Muscle layer of colon (tissue), 2 donors: ENCODE measurements at regions not wholly inside any gene's neighbourhood (a gene's known extent, or its start where the extent isn't known, plus 50 kb on each side); places are given as distances from the start of the nearest gene placed in this dataset.

ENCODE experiments used
- H3K27ac ChIP-seq: one replicate; pipeline ENCODE4 v1.7.0; 2013; ENCODE audit warnings: low read depth, mild to moderate bottlenecking, low read length, moderate library complexity
- H3K27me3 ChIP-seq, 2 donors: one replicate each; pipeline ENCODE4 v1.7.0; 2013; ENCODE audit warnings: low read length in 2 of 2, mild to moderate bottlenecking in 2 of 2; ENCODE audit not compliant: insufficient read depth in 2 of 2, control insufficient read depth in 1 of 2
- H3K36me3 ChIP-seq: one replicate; pipeline ENCODE4 v1.7.0; 2013; ENCODE audit warnings: mild to moderate bottlenecking, low read length; ENCODE audit not compliant: insufficient read depth
- H3K4me1 ChIP-seq: one replicate; pipeline ENCODE4 v1.7.0; 2013; ENCODE audit warnings: mild to moderate bottlenecking, low read length; ENCODE audit not compliant: insufficient read depth
- H3K4me3 ChIP-seq, 2 donors: one replicate each; pipeline ENCODE4 v1.7.0; 2013; ENCODE audit warnings: low read length in 2 of 2, low read depth in 1 of 2, mild to moderate bottlenecking in 1 of 2, moderate library complexity in 1 of 2
- H3K9ac ChIP-seq: one replicate; pipeline ENCODE4 v1.7.0; 2013; ENCODE audit warnings: low read length
- H3K9me3 ChIP-seq: one replicate; pipeline ENCODE4 v1.7.0; 2013; ENCODE audit warnings: mild to moderate bottlenecking, low read length
- donor health status: abdominal sarcoma.
- donor health status: Adenocarcinoma of cecum.

DNA sequence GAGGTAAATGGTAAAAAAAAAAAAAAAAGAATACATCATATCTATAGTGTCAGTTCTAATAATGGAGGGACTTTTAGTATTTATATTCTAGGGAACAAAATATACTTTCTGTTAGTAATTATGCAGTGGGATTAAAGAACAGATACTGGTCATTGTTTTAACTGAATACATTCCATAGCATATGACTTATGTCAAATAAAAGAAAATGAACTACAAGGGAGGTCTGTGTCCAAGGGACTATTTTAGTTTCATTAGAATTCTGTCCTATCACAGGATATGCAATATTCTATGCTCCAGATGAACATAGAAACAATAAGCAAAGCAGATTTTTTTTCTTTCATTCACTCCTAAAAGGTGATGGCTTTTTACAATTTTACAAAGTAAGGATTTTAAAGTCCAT, 154.2 kb upstream of the ZEB2 start:
- no peak overlapping the region for H3K27ac ChIP-seq
- no peaks in the 10 kb centered on the region for H3K4me1 ChIP-seq
- no peaks in the 10 kb centered on the region for H3K27me3 ChIP-seq
- H3K9me3 ChIP-seq = no peaks in the 10 kb centered on the region
- no peak overlapping the region for H3K9ac ChIP-seq
- no peak overlapping the region for H3K4me3 ChIP-seq
- no peaks in the 10 kb centered on the region for H3K36me3 ChIP-seq

- no peaks in the 10 kb centered on the region for H3K4me1 ChIP-seq
- H3K27ac ChIP-seq = no peak overlapping the region
- H3K9ac ChIP-seq = no peak overlapping the region
- H3K27me3 ChIP-seq = no peaks in the 10 kb centered on the region
- H3K9me3 ChIP-seq = no peaks in the 10 kb centered on the region
- no peaks in the 10 kb centered on the region for H3K36me3 ChIP-seq
- H3K4me3 ChIP-seq = no peak overlapping the region
Measured at GRCh38 chr2:144673456-144673855, 153.5 kb upstream of the ZEB2 start.

DNA sequence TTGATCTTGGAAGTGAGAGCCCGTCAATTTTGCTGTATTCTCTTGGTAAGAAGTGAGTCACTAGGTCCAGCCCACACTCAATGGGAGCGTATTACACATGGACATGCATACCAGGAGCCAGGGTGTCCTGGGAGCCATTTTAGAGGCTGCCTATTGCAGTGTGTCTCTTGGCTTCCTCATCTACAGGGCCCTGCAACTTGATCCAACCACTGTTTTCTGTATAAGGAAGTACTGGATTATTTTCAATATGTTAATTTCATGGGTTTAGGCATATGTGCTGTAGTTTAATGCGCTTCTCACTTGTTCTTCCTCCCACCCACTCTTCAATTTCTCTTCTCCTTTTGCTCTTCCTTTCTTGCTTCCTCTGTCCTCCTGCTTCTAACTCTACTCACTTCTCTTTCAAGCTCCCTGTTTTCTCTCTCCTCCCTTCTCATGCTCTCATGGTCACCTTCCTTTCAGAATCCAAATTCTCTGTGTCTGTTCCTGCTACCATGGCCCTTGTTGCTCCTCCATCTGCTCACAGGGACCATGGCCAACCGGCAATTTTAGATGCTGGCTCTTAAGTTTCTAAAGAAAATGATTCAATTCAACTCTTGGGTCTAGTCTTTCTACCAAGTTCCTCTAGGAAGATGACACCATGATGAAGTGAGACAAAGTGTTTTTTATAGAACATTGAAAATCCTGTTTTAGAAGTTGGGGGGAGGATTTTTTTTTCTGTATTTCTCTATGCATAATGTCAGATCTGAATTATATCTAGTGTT, 152.0 kb upstream of the ZEB2 start:
- Histone ChIP-seq H3K27ac (no peak overlapping the region), H3K36me3 (no peaks in the 10 kb centered on the region), H3K4me3 (no peak overlapping the region), H3K9ac (no peak overlapping the region), H3K9me3 (no peaks in the 10 kb centered on the region), H3K27me3 (no peaks in the 10 kb centered on the region), H3K4me1 (no peaks in the 10 kb centered on the region)

- H3K27ac ChIP-seq = no peak overlapping the region
Measured at GRCh38 chr2:144670738-144671137, 150.8 kb upstream of the ZEB2 start.

DNA sequence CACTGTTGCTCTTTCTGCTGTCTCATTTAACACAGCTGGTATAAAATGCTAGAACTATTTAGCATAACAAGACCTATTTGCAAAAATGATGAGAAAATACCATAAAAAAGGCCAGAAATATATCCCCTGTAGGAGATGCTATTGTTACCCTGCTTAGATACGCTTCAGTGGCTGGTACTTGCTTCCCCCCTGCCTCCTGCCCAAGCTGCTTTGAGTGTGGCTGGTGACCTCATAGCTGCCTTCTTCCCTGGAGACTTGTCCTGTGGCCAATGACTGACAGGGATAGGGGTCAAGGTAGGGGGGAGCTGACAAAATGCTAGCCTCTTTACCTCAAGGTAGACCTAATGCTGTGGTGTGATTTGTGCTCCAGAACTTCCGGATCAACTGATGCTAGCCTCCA, 150.2 kb upstream of the ZEB2 start:
- Histone ChIP-seq H3K36me3 (no peaks in the 10 kb centered on the region), H3K9ac (no peak overlapping the region), H3K27me3 (no peaks in the 10 kb centered on the region), H3K27ac (no peak overlapping the region), H3K4me3 (no peak overlapping the region), H3K4me1 (no peaks in the 10 kb centered on the region), H3K9me3 (no peaks in the 10 kb centered on the region)

More at GRCh38 chr2:144670738-144671137, 150.8 kb upstream of the ZEB2 start:
- Histone ChIP-seq H3K27me3 (no peaks in the 10 kb centered on the region), H3K4me3 (no peak overlapping the region), H3K4me1 (no peaks in the 10 kb centered on the region), H3K9me3 (no peaks in the 10 kb centered on the region), H3K36me3 (no peaks in the 10 kb centered on the region), H3K9ac (no peak overlapping the region)

DNA sequence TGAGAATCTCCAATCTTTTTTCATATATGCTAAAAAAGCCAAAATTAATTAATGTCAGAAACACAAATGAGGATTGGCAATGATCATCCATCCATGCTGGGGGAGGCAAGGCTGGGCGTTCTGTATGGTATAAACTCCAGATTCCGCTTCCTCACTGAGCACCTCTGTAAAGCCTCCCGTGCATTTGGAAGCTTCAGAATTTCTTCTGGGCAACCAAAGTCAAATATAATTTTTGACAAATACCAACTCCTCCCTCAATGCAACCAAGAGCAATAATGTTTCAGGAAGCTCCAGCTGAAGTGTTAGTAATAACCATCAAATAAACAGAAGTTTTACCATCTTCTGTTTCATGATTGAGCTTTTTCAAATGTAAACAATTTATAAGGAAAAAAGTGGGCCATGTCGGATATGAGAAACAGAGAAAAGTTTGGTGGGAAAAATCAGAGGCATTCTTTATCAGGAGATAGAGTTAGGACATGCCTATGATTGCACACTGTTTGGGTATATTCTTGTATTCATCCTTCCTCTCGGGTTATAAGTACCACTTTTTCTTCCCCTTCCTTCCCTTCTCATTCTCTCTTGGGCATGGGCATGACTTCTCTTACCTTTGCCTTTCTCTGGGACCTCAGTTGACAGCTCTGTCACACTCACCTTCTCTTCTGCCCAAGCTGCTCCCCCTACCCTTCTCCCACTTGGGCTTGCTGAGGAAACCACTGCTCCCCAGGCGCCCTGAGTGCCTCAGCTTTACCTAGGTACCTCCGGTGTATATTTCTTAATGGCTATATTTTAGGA, 149.5 kb upstream of the ZEB2 start:
- H3K4me1 ChIP-seq = no peaks in the 10 kb centered on the region
- H3K36me3 ChIP-seq = no peaks in the 10 kb centered on the region
- no peak overlapping the region for H3K4me3 ChIP-seq
- H3K27ac ChIP-seq = no peak overlapping the region
- H3K27me3 ChIP-seq = no peaks in the 10 kb centered on the region
- no peak overlapping the region for H3K9ac ChIP-seq
- H3K9me3 ChIP-seq = no peaks in the 10 kb centered on the region

DNA sequence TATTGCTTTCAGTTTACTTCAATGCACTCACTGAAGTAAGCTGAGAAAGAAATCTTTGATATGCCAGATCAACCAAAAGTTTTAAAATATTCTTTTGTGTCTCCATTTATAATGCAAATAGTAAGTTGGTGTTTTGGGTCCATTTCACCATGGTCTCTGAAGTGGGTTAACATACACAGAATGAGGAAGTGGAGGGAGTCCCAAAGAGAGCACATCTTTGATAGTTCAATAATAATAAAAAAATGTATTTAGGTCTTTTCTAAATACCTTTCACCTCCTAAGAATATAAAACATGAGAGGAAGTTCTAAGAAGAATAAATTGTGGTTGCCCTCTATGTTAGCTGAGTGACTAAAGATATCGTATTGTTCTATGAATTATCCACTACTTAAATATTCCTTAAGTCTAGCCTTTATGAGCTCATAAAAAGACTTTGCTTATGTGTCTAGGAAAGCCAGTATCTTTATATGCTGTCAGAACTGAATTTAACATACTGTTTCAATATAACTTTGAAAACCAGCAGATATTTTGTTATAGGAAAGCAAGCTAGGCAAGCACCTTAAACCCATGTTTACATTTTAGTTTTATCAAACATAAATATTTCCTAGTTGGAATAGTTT, 148.7 kb upstream of the ZEB2 start:
- Histone ChIP-seq H3K36me3 (no peaks in the 10 kb centered on the region), H3K4me3 (no peak overlapping the region), H3K9ac (no peak overlapping the region), H3K27me3 (no peaks in the 10 kb centered on the region), H3K9me3 (no peaks in the 10 kb centered on the region), H3K4me1 (no peaks in the 10 kb centered on the region), H3K27ac (no peak overlapping the region)

GRCh38 chr2:144666032-144666431, 146.1 kb upstream of the ZEB2 start:
- H3K27me3 ChIP-seq = no peaks in the 10 kb centered on the region
- H3K4me1 ChIP-seq = no peaks in the 10 kb centered on the region
- no peaks in the 10 kb centered on the region for H3K36me3 ChIP-seq
- H3K27ac ChIP-seq = no peak overlapping the region
- no peak overlapping the region for H3K9ac ChIP-seq
- H3K4me3 ChIP-seq = no peak overlapping the region
- no peaks in the 10 kb centered on the region for H3K9me3 ChIP-seq

- no peaks in the 10 kb centered on the region for H3K9me3 ChIP-seq
- no peaks in the 10 kb centered on the region for H3K27me3 ChIP-seq
- H3K27ac ChIP-seq = no peak overlapping the region
- H3K9ac ChIP-seq = no peak overlapping the region
- H3K4me3 ChIP-seq = no peak overlapping the region
- no peaks in the 10 kb centered on the region for H3K4me1 ChIP-seq
- H3K36me3 ChIP-seq = no peaks in the 10 kb centered on the region
Measured at GRCh38 chr2:144663207-144663606, 143.3 kb upstream of the ZEB2 start.

DNA sequence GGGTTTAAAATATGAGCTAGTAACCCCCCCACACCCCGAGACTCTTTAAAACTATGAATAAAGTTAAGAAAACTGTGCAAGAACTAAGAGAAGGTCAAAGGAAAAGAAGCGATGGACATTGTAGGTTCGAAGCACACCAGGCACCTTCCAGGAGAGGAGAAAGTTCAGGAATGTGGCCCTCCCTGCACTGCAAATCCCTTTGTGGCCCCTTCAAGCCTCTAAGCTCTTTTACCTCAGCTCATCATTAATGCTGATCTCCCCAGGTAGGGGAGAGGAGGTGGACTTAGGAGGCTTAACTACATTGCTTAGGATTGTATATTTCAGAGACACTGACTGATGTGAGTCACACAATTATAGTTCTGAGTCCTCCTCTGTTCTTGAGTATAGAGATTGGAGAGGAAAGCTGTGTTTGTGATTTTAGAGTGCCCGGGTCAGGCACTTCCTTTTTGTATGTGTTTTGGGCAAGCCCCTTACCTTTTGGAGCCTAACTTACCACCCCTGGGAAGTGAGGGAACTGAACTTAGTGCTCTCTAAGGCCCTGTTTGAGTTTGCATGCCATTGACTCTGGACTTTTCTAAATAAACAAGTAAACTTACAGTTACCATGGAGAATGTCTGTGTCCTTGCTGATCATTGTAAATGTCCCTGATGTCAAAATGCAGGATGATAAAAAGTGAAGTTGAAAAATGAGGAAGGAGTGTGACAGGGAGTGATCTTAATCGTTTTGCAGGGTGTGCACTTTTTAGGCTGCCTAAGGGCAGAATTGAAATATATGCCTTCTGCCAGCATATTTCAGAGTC, 140.8 kb upstream of the ZEB2 start:
- no peak overlapping the region for H3K27ac ChIP-seq
- no peaks in the 10 kb centered on the region for H3K36me3 ChIP-seq
- no peaks in the 10 kb centered on the region for H3K9me3 ChIP-seq
- no peak overlapping the region for H3K4me3 ChIP-seq
- H3K9ac ChIP-seq = no peak overlapping the region
- H3K4me1 ChIP-seq = no peaks in the 10 kb centered on the region
- no peaks in the 10 kb centered on the region for H3K27me3 ChIP-seq

DNA sequence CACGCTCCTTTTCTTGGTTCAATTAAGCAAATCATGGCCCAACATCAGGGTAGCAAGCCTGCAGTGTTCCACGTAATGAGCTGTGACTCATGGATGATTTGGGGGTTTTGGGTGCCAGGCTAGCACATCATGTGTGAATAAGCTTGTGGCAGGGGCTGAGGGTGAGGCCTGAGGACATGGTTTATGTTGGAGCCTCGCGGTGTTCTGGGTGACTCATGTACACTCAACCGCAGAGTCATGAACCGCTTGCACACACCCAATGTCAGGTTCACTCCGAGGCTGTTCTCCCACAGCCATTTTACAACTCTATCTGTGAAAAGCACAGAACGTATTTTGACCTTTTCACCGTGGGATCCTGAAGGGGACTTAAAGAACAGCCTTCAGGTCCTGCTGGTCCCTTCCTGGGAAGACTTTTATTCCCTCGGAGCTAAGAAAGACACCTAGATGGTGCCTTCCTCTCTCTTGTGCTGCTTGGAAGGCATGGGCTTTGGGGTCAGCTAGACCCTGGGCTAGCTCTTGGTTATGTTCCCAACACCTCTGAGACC, 139.9 kb upstream of the ZEB2 start:
- H3K9me3 ChIP-seq = no peaks in the 10 kb centered on the region
- H3K27ac ChIP-seq = no peak overlapping the region
- H3K36me3 ChIP-seq = no peaks in the 10 kb centered on the region
- no peak overlapping the region for H3K4me3 ChIP-seq
- no peaks in the 10 kb centered on the region for H3K4me1 ChIP-seq
- H3K27me3 ChIP-seq = no peaks in the 10 kb centered on the region
- no peak overlapping the region for H3K9ac ChIP-seq
